K562 (cell line): ENCODE measurements at regions not wholly inside any gene's neighbourhood (a gene's known extent, or its start where the extent isn't known, plus 50 kb on each side); places are given as distances from the start of the nearest gene placed in this dataset.

Source experiments
- ATAC-seq: fragments of 200-7000 bp; cut with Tn5 transposase; 3 replicates; pipeline ENCODE4 v1.9.1; 2020; ENCODE audit warnings: moderate library complexity
- BruUV-seq: library from RNA; stranded (reverse); fragments of 400-500 nt; replicated peaks from 2 replicates; lab custom pipeline; 2021; lab: Mats Ljungman, UMichigan
- CTCF ChIA-PET: fragments of 300-600 bp; formaldehyde crosslinking; extraction: SDS; loops from one replicate; lab custom pipeline; 2021; ENCODE audit warnings: low intra/inter-chr PET ratio; lab: Yijun Ruan, JAX
- POLR2A ChIA-PET: fragments of 300-600, 350-650 bp; sonication (Branson Sonifier 250); formaldehyde crosslinking; extraction: SDS; loops from one replicate; lab custom pipeline; 2021; ENCODE audit warnings: antibody characterized with exemption, inconsistent platforms; lab: Yijun Ruan, JAX
- DNase-seq, 4 experiments: peaks; one replicate each; pipeline versions ENCODE4 v3.0.0 to v3.0.0-alpha.2; 2011 to 2018; ENCODE audit warnings: low spot score in 3 of 4, mixed read lengths in 3 of 4; ENCODE audit errors: extremely low read depth in 1 of 4
- FAIRE-seq: peaks from 2 replicates; lab custom pipeline; 2011; peaks lifted over from hg19 to GRCh38; lab: Jason Lieb, UNC
- H2AFZ ChIP-seq: 2 replicates; pipeline ENCODE4 v1.6.0; 2011; ENCODE audit warnings: low read depth, low read length, control low read depth, inconsistent platforms
- H3K27ac ChIP-seq: fragments of 200-600 bp; 3 replicates; pipeline ENCODE4 v1.8.0; 2011; ENCODE audit warnings: low read depth, mild to moderate bottlenecking, control low read depth, inconsistent platforms, low read length, moderate library complexity, mixed read lengths; ENCODE audit errors: extremely low read depth
- H3K27me3 ChIP-seq, 2 experiments: fragments of 300-600 bp in 1 of 2; 2 replicates in 1 of 2; 3 replicates in 1 of 2; pipeline versions ENCODE4 v1.6.0 to v1.8.0; 2011; ENCODE audit warnings: inconsistent platforms in 2 of 2, low read length in 2 of 2, mild to moderate bottlenecking in 1 of 2, mixed read lengths in 1 of 2, moderate library complexity in 1 of 2; ENCODE audit not compliant: control insufficient read depth in 2 of 2, insufficient read depth in 2 of 2
- H3K36me3 ChIP-seq: fragments of 300-600 bp; 3 replicates; pipeline ENCODE4 v1.8.0; 2011; ENCODE audit warnings: mild to moderate bottlenecking, low read length, inconsistent platforms; ENCODE audit not compliant: control insufficient read depth, insufficient read depth
- H3K4me1 ChIP-seq, 2 experiments: fragments of 200-600 bp in 1 of 2; replicated peaks in 1 of 2; 2 replicates in 1 of 2; 3 replicates in 1 of 2; pipeline versions ENCODE4 v1.5.1 to v1.8.0; 2011; ENCODE audit warnings: inconsistent platforms in 2 of 2, low read length in 2 of 2, mild to moderate bottlenecking in 1 of 2, mixed read lengths in 1 of 2, moderate library complexity in 1 of 2; ENCODE audit not compliant: control insufficient read depth in 2 of 2, insufficient read depth in 2 of 2
- H3K4me2 ChIP-seq: 2 replicates; pipeline ENCODE4 v1.6.1; 2011; ENCODE audit warnings: low read length, control low read depth, inconsistent platforms, mixed read lengths; ENCODE audit not compliant: insufficient read depth
- H3K4me3 ChIP-seq: fragments of 200-600 bp; sonication (generic), shearing (Covaris generic); 2 replicates; pipeline ENCODE4 v1.5.1; 2016; ENCODE audit warnings: control low read depth, inconsistent platforms
- H3K79me2 ChIP-seq: fragments of 200-600 bp; 3 replicates; pipeline ENCODE4 v1.8.0; 2011; ENCODE audit warnings: low read length, inconsistent platforms; ENCODE audit not compliant: control insufficient read depth, insufficient read depth
- H3K9ac ChIP-seq, 2 experiments: 2 replicates each; pipeline versions ENCODE4 v1.6.0 to v1.6.1; 2011; ENCODE audit warnings: low read depth in 2 of 2, low read length in 2 of 2, control low read depth in 1 of 2, inconsistent platforms in 1 of 2, mild to moderate bottlenecking in 1 of 2, mixed read lengths in 1 of 2; ENCODE audit not compliant: insufficient read depth in 1 of 2
- H3K9me1 ChIP-seq: one replicate; pipeline ENCODE4 v1.6.0; 2011; ENCODE audit warnings: inconsistent platforms, mild to moderate bottlenecking, low read length, moderate library complexity; ENCODE audit not compliant: control insufficient read depth, insufficient read depth
- H3K9me3 ChIP-seq: replicated peaks from 2 replicates; pipeline ENCODE4 v1.5.1; 2011; ENCODE audit warnings: low read depth, low read length, inconsistent platforms; ENCODE audit not compliant: control insufficient read depth, insufficient read depth
- H4K20me1 ChIP-seq: replicated peaks from 2 replicates; pipeline ENCODE4 v1.6.1; 2011; ENCODE audit warnings: low read length, inconsistent platforms, mixed read lengths; ENCODE audit not compliant: control insufficient read depth, insufficient read depth
- FOXA3 ChIP-seq, 2 experiments: fragments of 450-650 bp in 1 of 2; sonication (generic) in 1 of 2; formaldehyde crosslinking; IDR thresholded peaks in 1 of 2; conservative IDR thresholded peaks in 1 of 2; 2 replicates each; pipeline versions ENCODE4 v1.4.0 to v1.8.0; 2020 to 2022; ENCODE audit warnings: mild to moderate bottlenecking in 2 of 2, missing genetic modification reagents in 1 of 2
- HMGN3 ChIP-seq: IDR thresholded peaks from 2 replicates; pipeline ENCODE4 v1.6.1; 2011; ENCODE audit warnings: borderline replicate concordance, low read depth, mild to moderate bottlenecking, mixed read lengths, low read length; ENCODE audit not compliant: insufficient read length; ENCODE audit errors: extremely low read depth
- MED1 ChIP-seq: sonication (generic); formaldehyde crosslinking; IDR thresholded peaks from 2 replicates; pipeline ENCODE4 v1.8.1; 2023; ENCODE audit warnings: missing genetic modification reagents, borderline replicate concordance
- SAFB ChIP-seq: fragments of 200-400 bp; formaldehyde crosslinking; IDR thresholded peaks from 2 replicates; pipeline ENCODE4 v1.6.1; 2017; ENCODE audit warnings: low read depth, low read length, borderline replicate concordance
- SP1 ChIP-seq: sonication (generic); formaldehyde crosslinking; IDR thresholded peaks from 2 replicates; pipeline ENCODE4 v1.8.1; 2022; ENCODE audit warnings: mild to moderate bottlenecking, missing genetic modification reagents
- ZC3H11A ChIP-seq: IDR thresholded peaks from 2 replicates; pipeline ENCODE4 v1.6.1; 2012; ENCODE audit warnings: low read depth, low read length, improper control_type of control experiment
- ZNF232 ChIP-seq: sonication (generic); formaldehyde crosslinking; IDR thresholded peaks from 2 replicates; pipeline ENCODE4 v1.8.0; 2022; ENCODE audit warnings: mild to moderate bottlenecking, missing genetic modification reagents
- ZNF384 ChIP-seq: IDR thresholded peaks from 2 replicates; pipeline ENCODE4 v1.6.1; 2012; ENCODE audit warnings: low read depth, low read length, improper control_type of control experiment
- ZNF518B ChIP-seq: fragments of 250-450 bp; sonication (Bioruptor Pico); IDR thresholded peaks from 2 replicates; pipeline ENCODE4 v1.5.0; 2021; ENCODE audit warnings: mild to moderate bottlenecking, moderate library complexity
- WGBS: fragments of 100-300 bp; shearing (Covaris generic); methylation state at CpG from one replicate; pipeline ENCODE4 v1.1.6; 2016; ENCODE audit warnings: low coverage, mixed read lengths; ENCODE audit not compliant: insufficient coverage; ENCODE audit errors: missing lambda C conversion rate; 5-methylcytosine and 5-hydroxymethylcytosine counted together
- in situ Hi-C: fragments of 300-500 bp; cut with MboI; formaldehyde crosslinking; loops from 4 replicates; pipeline ENCODE4 v1.15.0; 2018; ENCODE audit warnings: inconsistent platforms, mixed read lengths
- intact Hi-C: fragments of 100-400 bp; cut with micrococcal nuclease; formaldehyde crosslinking; loops from 2 replicates; pipeline ENCODE4 v1.14.2; 2022
- TF ChIP-seq, protein P1 (sequence below): fragments of 250-450 bp; sonication (Bioruptor Pico); IDR thresholded peaks from 2 replicates; pipeline ENCODE4 v1.4.0; 2020; ENCODE audit warnings: mild to moderate bottlenecking, moderate library complexity

DNA sequence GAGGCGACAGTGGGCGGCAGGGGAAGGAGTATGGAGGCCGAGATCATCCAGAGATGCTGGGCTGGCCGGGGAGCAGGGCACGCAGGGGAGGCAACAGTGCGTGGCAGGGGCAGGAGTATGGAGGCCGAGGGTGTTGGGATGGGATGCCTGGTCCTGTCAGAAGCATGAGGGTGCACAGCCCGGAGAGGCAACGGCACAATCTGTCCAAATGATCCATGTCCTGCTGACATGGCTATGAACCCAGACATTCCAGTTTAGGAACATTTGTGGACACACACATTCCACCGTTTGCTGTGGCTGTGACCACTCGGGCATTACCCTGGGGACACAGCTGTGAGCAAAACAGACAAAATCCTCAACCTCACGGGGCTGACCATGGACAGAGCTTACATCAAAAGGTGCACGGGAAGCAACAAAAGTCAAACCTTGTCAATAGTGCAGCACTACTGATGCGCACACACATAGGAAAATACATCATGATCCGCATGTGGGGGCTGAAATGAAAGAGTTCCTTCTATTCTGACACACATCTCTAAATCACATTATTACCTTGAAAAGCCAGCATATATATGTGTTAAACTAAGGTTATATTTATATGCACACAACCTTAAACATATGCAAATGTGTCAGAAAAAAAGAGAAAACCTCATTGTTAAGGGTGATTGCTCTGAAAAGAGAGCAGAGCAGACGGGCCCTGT, 144.0 kb upstream of the GPC1 start:
- Histone ChIP-seq H3K4me1 (no peaks in the 10 kb centered on the region), H3K4me2 (no peak overlapping the region), H3K4me3 (no peak overlapping the region), H3K36me3 (no peaks in the 10 kb centered on the region), H3K9me3 (no peaks in the 10 kb centered on the region), H3K27ac (no peak overlapping the region), H3K27me3 (peaks cover 5 to 57% of the 10 kb centered on the region in 2 experiments; a peak in 4 of 5 replicates), H2AFZ (no peak overlapping the region), H3K9ac (no peak overlapping the region; a peak in 1 of 4 replicates), H3K9me1 (no peaks in the 10 kb centered on the region), H3K79me2 (no peaks in the 10 kb centered on the region)
- intact Hi-C loops (no loop called here), in situ Hi-C loops (no loop called here)
- POLR2A ChIA-PET = interaction anchor here (0.7 kb wide), 1 partner anchor 64 kb away, joined by 3 read pairs; no protein-coding TSS in a partner anchor
- ATAC-seq (no peak), DNase-seq (no peak), FAIRE-seq (no peak)
- CTCF ChIA-PET = no interaction called here
- WGBS = 3% methylated on average over 13 of the region's 16 CpGs
- no TSS peak for BruUV-seq
- no peak for TF ChIP-seq ZNF384
- TF ChIP-seq HMGN3 = no peak
- no peak for TF ChIP-seq SAFB
- no peak for TF ChIP-seq FOXA3 (CRISPR knock-in tag; conservative IDR thresholded peaks at IDR 0.05 in 1 of 2, IDR thresholded peaks at IDR 0.05 in 1 of 2)
- no peak for TF ChIP-seq SP1 (CRISPR knock-in tag)
- no peak for TF ChIP-seq MED1 (CRISPR knock-in tag)
- TF ChIP-seq, protein P1, sequence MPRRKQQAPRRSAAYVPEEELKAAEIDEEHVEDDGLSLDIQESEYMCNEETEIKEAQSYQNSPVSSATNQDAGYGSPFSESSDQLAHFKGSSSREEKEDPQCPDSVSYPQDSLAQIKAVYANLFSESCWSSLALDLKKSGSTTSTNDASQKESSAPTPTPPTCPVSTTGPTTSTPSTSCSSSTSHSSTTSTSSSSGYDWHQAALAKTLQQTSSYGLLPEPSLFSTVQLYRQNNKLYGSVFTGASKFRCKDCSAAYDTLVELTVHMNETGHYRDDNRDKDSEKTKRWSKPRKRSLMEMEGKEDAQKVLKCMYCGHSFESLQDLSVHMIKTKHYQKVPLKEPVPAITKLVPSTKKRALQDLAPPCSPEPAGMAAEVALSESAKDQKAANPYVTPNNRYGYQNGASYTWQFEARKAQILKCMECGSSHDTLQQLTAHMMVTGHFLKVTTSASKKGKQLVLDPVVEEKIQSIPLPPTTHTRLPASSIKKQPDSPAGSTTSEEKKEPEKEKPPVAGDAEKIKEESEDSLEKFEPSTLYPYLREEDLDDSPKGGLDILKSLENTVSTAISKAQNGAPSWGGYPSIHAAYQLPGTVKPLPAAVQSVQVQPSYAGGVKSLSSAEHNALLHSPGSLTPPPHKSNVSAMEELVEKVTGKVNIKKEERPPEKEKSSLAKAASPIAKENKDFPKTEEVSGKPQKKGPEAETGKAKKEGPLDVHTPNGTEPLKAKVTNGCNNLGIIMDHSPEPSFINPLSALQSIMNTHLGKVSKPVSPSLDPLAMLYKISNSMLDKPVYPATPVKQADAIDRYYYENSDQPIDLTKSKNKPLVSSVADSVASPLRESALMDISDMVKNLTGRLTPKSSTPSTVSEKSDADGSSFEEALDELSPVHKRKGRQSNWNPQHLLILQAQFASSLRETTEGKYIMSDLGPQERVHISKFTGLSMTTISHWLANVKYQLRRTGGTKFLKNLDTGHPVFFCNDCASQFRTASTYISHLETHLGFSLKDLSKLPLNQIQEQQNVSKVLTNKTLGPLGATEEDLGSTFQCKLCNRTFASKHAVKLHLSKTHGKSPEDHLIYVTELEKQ (CRISPR knock-in tag) = no peak
- TF ChIP-seq ZNF518B (CRISPR knock-in tag) = no peak
- TF ChIP-seq ZC3H11A = no peak
- no peak for TF ChIP-seq ZNF232 (CRISPR knock-in tag)
- TF ChIP-seq, all 486 proteins: peak for 0
- H4K20me1 ChIP-seq = 0 out of 2 replicates have a peak, but pooled peaks cover 3% of the 10 kb centered on the region
